ENCODE measurements at regions not wholly inside any gene's neighbourhood (a gene's known extent, or its start where the extent isn't known, plus 50 kb on each side); places are given as distances from the start of the nearest gene placed in this dataset.

- Mint-ChIP-seq H3K4me1 (ENCODE audit: low read depth, unreplicated experiment) (peaks cover 16% of the 10 kb centered on the region), H3K36me3 (ENCODE audit: low read depth, unreplicated experiment) (no peaks in the 10 kb centered on the region), H3K4me3 (ENCODE audit: unreplicated experiment) (no peak overlapping the region), H3K27ac (ENCODE audit: unreplicated experiment) (no peak overlapping the region), H3K9me3 (ENCODE audit: unreplicated experiment) (peaks cover 3% of the 10 kb centered on the region), H3K27me3 (ENCODE audit: low read depth, unreplicated experiment) (peaks cover 13% of the 10 kb centered on the region)
- Histone ChIP-seq H4K20me1 (ENCODE audit: insufficient read depth, low read length) (no peaks in the 10 kb centered on the region), H3K4me2 (ENCODE audit: low read length) (no peak overlapping the region), H3K9me3 (ENCODE audit: insufficient read depth, low read depth, low read length) (no peaks in the 10 kb centered on the region), H3K4me3 (ENCODE audit: insufficient read depth, low read depth, low read length) (no peak overlapping the region), H3K9ac (ENCODE audit: low read length) (no peak overlapping the region), H3K4me1 (ENCODE audit: insufficient read depth, low read length) (peaks cover 9% of the 10 kb centered on the region), H3K27me3 (ENCODE audit: insufficient read depth, low read length) (no peaks in the 10 kb centered on the region), H3K27ac (ENCODE audit: low read depth, low read length) (no peak overlapping the region), H3K36me3 (ENCODE audit: insufficient read depth, low read length) (no peaks in the 10 kb centered on the region), H3K79me2 (ENCODE audit: insufficient read depth, low read length) (no peaks in the 10 kb centered on the region), H2AFZ (ENCODE audit: low read depth, low read length) (no peak overlapping the region)
- no peak for FAIRE-seq
- no peak for TF ChIP-seq EZH2 (IDR thresholded peaks at IDR 0.05; ENCODE audit: insufficient read depth, low read length)
- no peak for TF ChIP-seq CTCF (IDR thresholded peaks at IDR 0.05; ENCODE audit: insufficient read depth, low read depth, low read length)
- no peak for DNase-seq (ENCODE audit: low read depth)
Observed at GRCh38 chr2:201973305-201973928, 60.2 kb upstream of the FZD7 start.

GRCh38 chr2:201974171-201975100 is 59.2 kb upstream of the FZD7 start:
- Histone ChIP-seq H3K4me2 (ENCODE audit: low read length) (no peak overlapping the region), H3K9ac (ENCODE audit: low read length) (no peak overlapping the region), H3K4me1 (ENCODE audit: insufficient read depth, low read length) (peaks cover 9% of the 10 kb centered on the region), H3K27ac (ENCODE audit: low read depth, low read length) (no peak overlapping the region), H3K27me3 (ENCODE audit: insufficient read depth, low read length) (no peaks in the 10 kb centered on the region), H2AFZ (ENCODE audit: low read depth, low read length) (no peak overlapping the region), H4K20me1 (ENCODE audit: insufficient read depth, low read length) (no peaks in the 10 kb centered on the region), H3K36me3 (ENCODE audit: insufficient read depth, low read length) (no peaks in the 10 kb centered on the region), H3K9me3 (ENCODE audit: insufficient read depth, low read depth, low read length) (no peaks in the 10 kb centered on the region), H3K79me2 (ENCODE audit: insufficient read depth, low read length) (no peaks in the 10 kb centered on the region), H3K4me3 (ENCODE audit: insufficient read depth, low read depth, low read length) (no peak overlapping the region)
- Mint-ChIP-seq H3K4me3 (ENCODE audit: unreplicated experiment) (no peak overlapping the region), H3K27me3 (ENCODE audit: low read depth, unreplicated experiment) (peaks cover 15% of the 10 kb centered on the region), H3K4me1 (ENCODE audit: low read depth, unreplicated experiment) (peaks cover 16% of the 10 kb centered on the region), H3K36me3 (ENCODE audit: low read depth, unreplicated experiment) (no peaks in the 10 kb centered on the region), H3K9me3 (ENCODE audit: unreplicated experiment) (peaks cover 3% of the 10 kb centered on the region), H3K27ac (ENCODE audit: unreplicated experiment) (no peak overlapping the region)
- no peak for FAIRE-seq
- DNase-seq (ENCODE audit: low read depth) = no peak
- TF ChIP-seq EZH2 (IDR thresholded peaks at IDR 0.05; ENCODE audit: insufficient read depth, low read length) (no peak), CTCF (IDR thresholded peaks at IDR 0.05; ENCODE audit: insufficient read depth, low read depth, low read length) (no peak)

All from astrocyte (in vitro differentiated cells and primary cell).